H1 (cell line): ENCODE measurements at regions not wholly inside any gene's neighbourhood (a gene's known extent, or its start where the extent isn't known, plus 50 kb on each side); places are given as distances from the start of the nearest gene placed in this dataset.

Source experiments
- CTCF ChIA-PET: fragments of 300-600 bp; sonication (Branson Sonifier 250); formaldehyde crosslinking; loops from one replicate; lab custom pipeline; 2021; ENCODE audit not compliant: partially characterized antibody; lab: Charles Lee
- POLR2A ChIA-PET: fragments of 300-600 bp; sonication (Branson Sonifier 250); formaldehyde crosslinking; loops from one replicate; lab custom pipeline; 2021; ENCODE audit warnings: inconsistent platforms; ENCODE audit not compliant: partially characterized antibody; lab: Charles Lee
- DNase-seq, 2 experiments: peaks; one replicate each; pipeline versions ENCODE4 v3.0.0 to v3.0.0-alpha.2; 2010 to 2022; ENCODE audit warnings: low spot score in 2 of 2, low read depth in 1 of 2, mixed read lengths in 1 of 2
- FAIRE-seq: peaks from 2 replicates; lab custom pipeline; 2011; peaks lifted over from hg19 to GRCh38; lab: Jason Lieb, UNC
- H2AFZ ChIP-seq: 2 replicates; pipeline ENCODE4 v1.8.1; 2012; ENCODE audit warnings: low read length, inconsistent platforms
- H2AK5ac ChIP-seq: 2 replicates; pipeline ENCODE4 v1.6.1; 2013; ENCODE audit warnings: low read depth, low read length
- H2BK120ac ChIP-seq: replicated peaks from 2 replicates; pipeline ENCODE3; 2013; ENCODE audit warnings: low read depth, low read length, inconsistent platforms
- H2BK12ac ChIP-seq: 2 replicates; pipeline ENCODE4 v1.6.1; 2013; ENCODE audit warnings: low read depth, low read length
- H2BK15ac ChIP-seq: 2 replicates; pipeline ENCODE4 v1.6.1; 2013; ENCODE audit warnings: low read length
- H2BK20ac ChIP-seq: 2 replicates; pipeline ENCODE4 v1.6.1; 2013; ENCODE audit warnings: low read length
- H2BK5ac ChIP-seq: 2 replicates; pipeline ENCODE4 v1.6.1; 2013; ENCODE audit warnings: low read depth, low read length
- H3K14ac ChIP-seq: 2 replicates; pipeline ENCODE4 v1.6.1; 2013; ENCODE audit warnings: inconsistent platforms; ENCODE audit not compliant: insufficient read length
- H3K18ac ChIP-seq: 2 replicates; pipeline ENCODE4 v1.6.1; 2013; ENCODE audit warnings: low read length; ENCODE audit errors: extremely low read depth
- H3K23ac ChIP-seq: 2 replicates; pipeline ENCODE4 v1.6.1; 2013; ENCODE audit warnings: inconsistent platforms; ENCODE audit not compliant: insufficient read length
- H3K23me2 ChIP-seq: 2 replicates; pipeline ENCODE4 v1.6.1; 2013; ENCODE audit warnings: low read depth, low read length
- H3K27ac ChIP-seq: 2 replicates; pipeline ENCODE4 v1.6.1; 2011; ENCODE audit warnings: low read depth, low read length, inconsistent platforms
- H3K27me3 ChIP-seq, 4 experiments: replicated peaks in 1 of 4; 1 replicate in 1 of 4; 2 replicates in 3 of 4; pipeline versions ENCODE4 v1.6.1 to v1.8.1; 2011 to 2013; ENCODE audit warnings: low read length in 3 of 4, mild to moderate bottlenecking in 3 of 4, inconsistent platforms in 2 of 4, mixed read lengths in 2 of 4, moderate library complexity in 1 of 4; ENCODE audit not compliant: control insufficient read depth in 3 of 4, insufficient read depth in 3 of 4; ENCODE audit errors: extremely low read depth in 1 of 4
- H3K36me3 ChIP-seq, 4 experiments: 2 replicates each; pipeline versions ENCODE4 v1.6.1 to v1.8.1; 2011 to 2013; ENCODE audit warnings: mild to moderate bottlenecking in 4 of 4, low read length in 3 of 4, moderate library complexity in 2 of 4, control low read depth in 1 of 4, inconsistent platforms in 1 of 4; ENCODE audit not compliant: insufficient read depth in 4 of 4, control insufficient read depth in 2 of 4
- H3K4ac ChIP-seq: replicated peaks from 2 replicates; pipeline ENCODE3; 2013; ENCODE audit warnings: low read length, low read depth, mixed read lengths, inconsistent platforms; ENCODE audit not compliant: insufficient read length
- H3K4me1 ChIP-seq, 4 experiments: replicated peaks in 1 of 4; 1 replicate in 1 of 4; 2 replicates in 3 of 4; pipeline versions ENCODE4 v1.6.1 to v1.8.1; 2011 to 2013; ENCODE audit warnings: low read length in 3 of 4, inconsistent platforms in 2 of 4, mixed read lengths in 1 of 4; ENCODE audit not compliant: insufficient read depth in 4 of 4, control insufficient read depth in 3 of 4
- H3K4me2 ChIP-seq, 2 experiments: 2 replicates each; pipeline versions ENCODE4 v1.6.1 to v1.8.1; 2011 to 2013; ENCODE audit warnings: low read depth in 2 of 2, low read length in 2 of 2, control low read depth in 1 of 2, inconsistent platforms in 1 of 2, mild to moderate bottlenecking in 1 of 2; ENCODE audit not compliant: insufficient read depth in 1 of 2
- H3K4me3 ChIP-seq, 4 experiments: fragments of 200-600, 300-600 bp in 1 of 4; sonication (generic), shearing (Covaris generic), sonication (Bioruptor Twin) in 1 of 4; 2 replicates each; pipeline versions ENCODE4 v1.5.1 to v1.8.1; 2011 to 2016; ENCODE audit warnings: low read length in 4 of 4, low read depth in 3 of 4, control low read depth in 2 of 4, inconsistent platforms in 2 of 4, mild to moderate bottlenecking in 2 of 4, mixed read lengths in 1 of 4, moderate library complexity in 1 of 4; ENCODE audit not compliant: insufficient read depth in 2 of 4; ENCODE audit errors: extremely low read depth in 1 of 4
- H3K56ac ChIP-seq: replicated peaks from 2 replicates; pipeline ENCODE3; 2013; ENCODE audit warnings: low read depth, mild to moderate bottlenecking, mixed read lengths, low read length, inconsistent platforms; ENCODE audit not compliant: insufficient read length
- H3K79me1 ChIP-seq: 2 replicates; pipeline ENCODE4 v1.6.1; 2013; ENCODE audit warnings: low read depth, low read length, control low read depth
- H3K79me2 ChIP-seq, 2 experiments: 2 replicates each; pipeline versions ENCODE4 v1.6.1 to v1.8.1; 2012 to 2013; ENCODE audit warnings: low read length in 2 of 2, mild to moderate bottlenecking in 2 of 2, inconsistent platforms in 1 of 2; ENCODE audit not compliant: insufficient read depth in 2 of 2, control insufficient read depth in 1 of 2
- H3K9ac ChIP-seq, 4 experiments: replicated peaks in 1 of 4; 1 replicate in 1 of 4; 2 replicates in 3 of 4; pipeline versions ENCODE4 v1.6.1 to v1.8.1; 2011 to 2013; ENCODE audit warnings: low read depth in 3 of 4, low read length in 3 of 4, control low read depth in 2 of 4, mild to moderate bottlenecking in 2 of 4, moderate library complexity in 2 of 4, inconsistent platforms in 1 of 4; ENCODE audit errors: extremely low read depth in 1 of 4
- H3K9me3 ChIP-seq, 2 experiments: 2 replicates each; pipeline versions ENCODE4 v1.6.1 to v1.8.1; 2012 to 2013; ENCODE audit warnings: mild to moderate bottlenecking in 2 of 2, moderate library complexity in 2 of 2, control low read depth in 1 of 2, inconsistent platforms in 1 of 2, low read depth in 1 of 2, low read length in 1 of 2, mixed read lengths in 1 of 2; ENCODE audit not compliant: insufficient read depth in 2 of 2
- H4K20me1 ChIP-seq, 2 experiments: replicated peaks in 1 of 2; 2 replicates each; pipeline versions ENCODE3 to v1.8.1; 2011 to 2013; ENCODE audit warnings: inconsistent platforms in 2 of 2, low read length in 2 of 2, mild to moderate bottlenecking in 1 of 2; ENCODE audit not compliant: insufficient read depth in 2 of 2, control insufficient read depth in 1 of 2
- H4K5ac ChIP-seq: 2 replicates; pipeline ENCODE4 v1.6.1; 2013; ENCODE audit warnings: low read length, low read depth, mixed read lengths, inconsistent platforms; ENCODE audit not compliant: insufficient read length
- H4K8ac ChIP-seq: 2 replicates; pipeline ENCODE4 v1.8.0; 2013; ENCODE audit warnings: mild to moderate bottlenecking, moderate library complexity, low read length, inconsistent platforms; ENCODE audit not compliant: insufficient read depth; ENCODE audit errors: extremely low read depth
- H4K91ac ChIP-seq: replicated peaks from 2 replicates; pipeline ENCODE3; 2013; ENCODE audit warnings: low read length, mixed read lengths, inconsistent platforms; ENCODE audit not compliant: insufficient read length
- CTBP2 ChIP-seq: IDR thresholded peaks from 2 replicates; pipeline ENCODE4 v1.7.0; 2011; ENCODE audit warnings: borderline replicate concordance, mild to moderate bottlenecking, moderate library complexity, mixed read lengths, low read length; ENCODE audit not compliant: insufficient read depth, insufficient read length
- WGBS, 2 experiments: shearing (Covaris generic) in 1 of 2; methylation state at CpG; one replicate each; pipeline versions ENCODE4 v1.1.6 to v1.1.7; 2013 to 2015; ENCODE audit warnings: low lambda C conversion rate in 2 of 2, mixed read lengths in 2 of 2, inconsistent platforms in 1 of 2, low coverage in 1 of 2, missing lambda C conversion rate in 1 of 2; ENCODE audit not compliant: insufficient replicate concordance in 2 of 2, insufficient coverage in 1 of 2, insufficient read length in 1 of 2; ENCODE audit errors: extremely low coverage in 1 of 2, missing lambda C conversion rate in 1 of 2; 5-methylcytosine and 5-hydroxymethylcytosine counted together
- TF ChIP-seq, protein P1 (sequence below): IDR thresholded peaks from 2 replicates; pipeline ENCODE4 v1.6.1; 2011; ENCODE audit warnings: low read depth, mild to moderate bottlenecking, low read length; ENCODE audit not compliant: insufficient read depth

DNA sequence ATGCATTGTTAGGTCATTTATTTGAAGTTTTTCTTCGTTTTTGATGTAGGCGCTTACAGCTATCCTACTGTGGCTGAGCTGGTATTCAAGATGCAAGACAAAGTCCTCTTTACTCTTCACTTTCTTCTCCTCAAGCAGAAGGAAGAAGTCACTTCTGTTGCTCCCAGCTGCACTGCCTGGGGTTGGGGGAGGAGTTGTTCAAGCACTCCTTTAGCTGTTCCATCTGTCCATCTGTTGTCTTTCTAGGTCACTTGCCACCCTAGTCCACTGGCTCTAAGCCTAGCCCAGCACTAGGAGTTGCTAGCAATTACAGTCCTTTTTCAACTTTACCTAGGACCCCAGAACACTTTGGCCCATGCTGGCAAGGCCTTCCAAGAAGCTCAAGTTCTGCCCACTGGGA lies 200.6 kb upstream of the RBMS1 start:
- H3K18ac ChIP-seq = no peak overlapping the region
- no peak overlapping the region for H3K4me3 ChIP-seq
- H2BK120ac ChIP-seq = no peak overlapping the region
- peak overlapping the region; percentile 73 for H2AFZ ChIP-seq
- ChIA-PET POLR2A (no interaction called here), CTCF (interaction anchor here (0.7 kb wide), 1 partner anchor 83 kb away, joined by 3 read pairs; no protein-coding TSS in a partner anchor)
- no peak overlapping the region for H2AK5ac ChIP-seq
- H2BK5ac ChIP-seq = no peak overlapping the region
- H4K91ac ChIP-seq = no peak overlapping the region
- no peak overlapping the region for H3K4me2 ChIP-seq
- no peaks in the 10 kb centered on the region for H3K79me2 ChIP-seq
- no peaks in the 10 kb centered on the region for H3K4me1 ChIP-seq
- no peak overlapping the region for H3K9ac ChIP-seq
- no peaks in the 10 kb centered on the region for H3K9me3 ChIP-seq
- H3K36me3 ChIP-seq = no peaks in the 10 kb centered on the region
- no peak overlapping the region for H3K4ac ChIP-seq
- H3K27me3 ChIP-seq = no peaks in the 10 kb centered on the region
- no peak overlapping the region for H2BK15ac ChIP-seq
- TF ChIP-seq CTBP2 = no peak
- TF ChIP-seq, protein P1, sequence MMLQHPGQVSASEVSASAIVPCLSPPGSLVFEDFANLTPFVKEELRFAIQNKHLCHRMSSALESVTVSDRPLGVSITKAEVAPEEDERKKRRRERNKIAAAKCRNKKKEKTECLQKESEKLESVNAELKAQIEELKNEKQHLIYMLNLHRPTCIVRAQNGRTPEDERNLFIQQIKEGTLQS = no peak
- H4K5ac ChIP-seq = no peak overlapping the region
- no peak overlapping the region for H3K23ac ChIP-seq
- FAIRE-seq = no peak
- H3K79me1 ChIP-seq = no peaks in the 10 kb centered on the region
- no peak overlapping the region for H4K8ac ChIP-seq
- no peak overlapping the region for H3K56ac ChIP-seq
- H3K14ac ChIP-seq = no peak overlapping the region
- no peak overlapping the region for H2BK20ac ChIP-seq
- no peak overlapping the region for H3K27ac ChIP-seq
- WGBS, 2 experiments = 100% methylated on average over 2 of the region's 2 CpGs; no CpG with 5 or more reads in 1 of the 2 experiments
- no peaks in the 10 kb centered on the region for H3K23me2 ChIP-seq
- H2BK12ac ChIP-seq = no peak overlapping the region
- no peak for DNase-seq
- H4K20me1 ChIP-seq = no peaks in the 10 kb centered on the region
